H1 (cell line): ENCODE measurements at regions not wholly inside any gene's neighbourhood (a gene's known extent, or its start where the extent isn't known, plus 50 kb on each side); places are given as distances from the start of the nearest gene placed in this dataset.

Experiments
- CTCF ChIA-PET: fragments of 300-600 bp; sonication (Branson Sonifier 250); formaldehyde crosslinking; loops from one replicate; lab custom pipeline; 2021; ENCODE audit not compliant: partially characterized antibody; lab: Charles Lee
- POLR2A ChIA-PET: fragments of 300-600 bp; sonication (Branson Sonifier 250); formaldehyde crosslinking; loops from one replicate; lab custom pipeline; 2021; ENCODE audit warnings: inconsistent platforms; ENCODE audit not compliant: partially characterized antibody; lab: Charles Lee
- DNase-seq, 2 experiments: peaks; one replicate each; pipeline versions ENCODE4 v3.0.0 to v3.0.0-alpha.2; 2010 to 2022; ENCODE audit warnings: low spot score in 2 of 2, low read depth in 1 of 2, mixed read lengths in 1 of 2
- FAIRE-seq: peaks from 2 replicates; lab custom pipeline; 2011; peaks lifted over from hg19 to GRCh38; lab: Jason Lieb, UNC
- H2AFZ ChIP-seq: 2 replicates; pipeline ENCODE4 v1.8.1; 2012; ENCODE audit warnings: low read length, inconsistent platforms
- H2AK5ac ChIP-seq: 2 replicates; pipeline ENCODE4 v1.6.1; 2013; ENCODE audit warnings: low read depth, low read length
- H2BK120ac ChIP-seq: replicated peaks from 2 replicates; pipeline ENCODE3; 2013; ENCODE audit warnings: low read depth, low read length, inconsistent platforms
- H2BK12ac ChIP-seq: 2 replicates; pipeline ENCODE4 v1.6.1; 2013; ENCODE audit warnings: low read depth, low read length
- H2BK15ac ChIP-seq: 2 replicates; pipeline ENCODE4 v1.6.1; 2013; ENCODE audit warnings: low read length
- H2BK20ac ChIP-seq: 2 replicates; pipeline ENCODE4 v1.6.1; 2013; ENCODE audit warnings: low read length
- H2BK5ac ChIP-seq: 2 replicates; pipeline ENCODE4 v1.6.1; 2013; ENCODE audit warnings: low read depth, low read length
- H3K14ac ChIP-seq: 2 replicates; pipeline ENCODE4 v1.6.1; 2013; ENCODE audit warnings: inconsistent platforms; ENCODE audit not compliant: insufficient read length
- H3K18ac ChIP-seq: 2 replicates; pipeline ENCODE4 v1.6.1; 2013; ENCODE audit warnings: low read length; ENCODE audit errors: extremely low read depth
- H3K23ac ChIP-seq: 2 replicates; pipeline ENCODE4 v1.6.1; 2013; ENCODE audit warnings: inconsistent platforms; ENCODE audit not compliant: insufficient read length
- H3K23me2 ChIP-seq: 2 replicates; pipeline ENCODE4 v1.6.1; 2013; ENCODE audit warnings: low read depth, low read length
- H3K27ac ChIP-seq: 2 replicates; pipeline ENCODE4 v1.6.1; 2011; ENCODE audit warnings: low read depth, low read length, inconsistent platforms
- H3K27me3 ChIP-seq, 4 experiments: replicated peaks in 1 of 4; 1 replicate in 1 of 4; 2 replicates in 3 of 4; pipeline versions ENCODE4 v1.6.1 to v1.8.1; 2011 to 2013; ENCODE audit warnings: low read length in 3 of 4, mild to moderate bottlenecking in 3 of 4, inconsistent platforms in 2 of 4, mixed read lengths in 2 of 4, moderate library complexity in 1 of 4; ENCODE audit not compliant: control insufficient read depth in 3 of 4, insufficient read depth in 3 of 4; ENCODE audit errors: extremely low read depth in 1 of 4
- H3K36me3 ChIP-seq, 4 experiments: 2 replicates each; pipeline versions ENCODE4 v1.6.1 to v1.8.1; 2011 to 2013; ENCODE audit warnings: mild to moderate bottlenecking in 4 of 4, low read length in 3 of 4, moderate library complexity in 2 of 4, control low read depth in 1 of 4, inconsistent platforms in 1 of 4; ENCODE audit not compliant: insufficient read depth in 4 of 4, control insufficient read depth in 2 of 4
- H3K4ac ChIP-seq: replicated peaks from 2 replicates; pipeline ENCODE3; 2013; ENCODE audit warnings: low read length, low read depth, mixed read lengths, inconsistent platforms; ENCODE audit not compliant: insufficient read length
- H3K4me1 ChIP-seq, 4 experiments: replicated peaks in 1 of 4; 1 replicate in 1 of 4; 2 replicates in 3 of 4; pipeline versions ENCODE4 v1.6.1 to v1.8.1; 2011 to 2013; ENCODE audit warnings: low read length in 3 of 4, inconsistent platforms in 2 of 4, mixed read lengths in 1 of 4; ENCODE audit not compliant: insufficient read depth in 4 of 4, control insufficient read depth in 3 of 4
- H3K4me2 ChIP-seq, 2 experiments: 2 replicates each; pipeline versions ENCODE4 v1.6.1 to v1.8.1; 2011 to 2013; ENCODE audit warnings: low read depth in 2 of 2, low read length in 2 of 2, control low read depth in 1 of 2, inconsistent platforms in 1 of 2, mild to moderate bottlenecking in 1 of 2; ENCODE audit not compliant: insufficient read depth in 1 of 2
- H3K4me3 ChIP-seq, 4 experiments: fragments of 200-600, 300-600 bp in 1 of 4; sonication (generic), shearing (Covaris generic), sonication (Bioruptor Twin) in 1 of 4; 2 replicates each; pipeline versions ENCODE4 v1.5.1 to v1.8.1; 2011 to 2016; ENCODE audit warnings: low read length in 4 of 4, low read depth in 3 of 4, control low read depth in 2 of 4, inconsistent platforms in 2 of 4, mild to moderate bottlenecking in 2 of 4, mixed read lengths in 1 of 4, moderate library complexity in 1 of 4; ENCODE audit not compliant: insufficient read depth in 2 of 4; ENCODE audit errors: extremely low read depth in 1 of 4
- H3K56ac ChIP-seq: replicated peaks from 2 replicates; pipeline ENCODE3; 2013; ENCODE audit warnings: low read depth, mild to moderate bottlenecking, mixed read lengths, low read length, inconsistent platforms; ENCODE audit not compliant: insufficient read length
- H3K79me1 ChIP-seq: 2 replicates; pipeline ENCODE4 v1.6.1; 2013; ENCODE audit warnings: low read depth, low read length, control low read depth
- H3K79me2 ChIP-seq, 2 experiments: 2 replicates each; pipeline versions ENCODE4 v1.6.1 to v1.8.1; 2012 to 2013; ENCODE audit warnings: low read length in 2 of 2, mild to moderate bottlenecking in 2 of 2, inconsistent platforms in 1 of 2; ENCODE audit not compliant: insufficient read depth in 2 of 2, control insufficient read depth in 1 of 2
- H3K9ac ChIP-seq, 4 experiments: replicated peaks in 1 of 4; 1 replicate in 1 of 4; 2 replicates in 3 of 4; pipeline versions ENCODE4 v1.6.1 to v1.8.1; 2011 to 2013; ENCODE audit warnings: low read depth in 3 of 4, low read length in 3 of 4, control low read depth in 2 of 4, mild to moderate bottlenecking in 2 of 4, moderate library complexity in 2 of 4, inconsistent platforms in 1 of 4; ENCODE audit errors: extremely low read depth in 1 of 4
- H3K9me3 ChIP-seq, 2 experiments: 2 replicates each; pipeline versions ENCODE4 v1.6.1 to v1.8.1; 2012 to 2013; ENCODE audit warnings: mild to moderate bottlenecking in 2 of 2, moderate library complexity in 2 of 2, control low read depth in 1 of 2, inconsistent platforms in 1 of 2, low read depth in 1 of 2, low read length in 1 of 2, mixed read lengths in 1 of 2; ENCODE audit not compliant: insufficient read depth in 2 of 2
- H4K20me1 ChIP-seq, 2 experiments: replicated peaks in 1 of 2; 2 replicates each; pipeline versions ENCODE3 to v1.8.1; 2011 to 2013; ENCODE audit warnings: inconsistent platforms in 2 of 2, low read length in 2 of 2, mild to moderate bottlenecking in 1 of 2; ENCODE audit not compliant: insufficient read depth in 2 of 2, control insufficient read depth in 1 of 2
- H4K5ac ChIP-seq: 2 replicates; pipeline ENCODE4 v1.6.1; 2013; ENCODE audit warnings: low read length, low read depth, mixed read lengths, inconsistent platforms; ENCODE audit not compliant: insufficient read length
- H4K8ac ChIP-seq: 2 replicates; pipeline ENCODE4 v1.8.0; 2013; ENCODE audit warnings: mild to moderate bottlenecking, moderate library complexity, low read length, inconsistent platforms; ENCODE audit not compliant: insufficient read depth; ENCODE audit errors: extremely low read depth
- H4K91ac ChIP-seq: replicated peaks from 2 replicates; pipeline ENCODE3; 2013; ENCODE audit warnings: low read length, mixed read lengths, inconsistent platforms; ENCODE audit not compliant: insufficient read length
- BCL11A ChIP-seq, 2 experiments: IDR thresholded peaks; one replicate each; pipeline ENCODE4 v1.6.1; 2011; ENCODE audit warnings: low read depth in 2 of 2, low read length in 2 of 2, mild to moderate bottlenecking in 2 of 2
- BRCA1 ChIP-seq: IDR thresholded peaks from 2 replicates; pipeline ENCODE4 v1.6.1; 2012; ENCODE audit warnings: low read depth, low read length, improper control_type of control experiment
- CHD1 ChIP-seq: IDR thresholded peaks from 2 replicates; pipeline ENCODE4 v1.6.1; 2012; ENCODE audit warnings: low read depth, low read length, improper control_type of control experiment
- EGR1 ChIP-seq: IDR thresholded peaks from 2 replicates; pipeline ENCODE4 v1.6.1; 2011; ENCODE audit warnings: low read depth, low read length, borderline replicate concordance
- EZH2 ChIP-seq: fragments of 200-600 bp; sonication (generic); IDR thresholded peaks from 2 replicates; pipeline ENCODE4 v1.7.1; 2012; ENCODE audit warnings: low read depth, mild to moderate bottlenecking, moderate library complexity, low read length, inconsistent platforms; ENCODE audit not compliant: severe bottlenecking
- HDAC2 ChIP-seq, 2 experiments: fragments of 300-600 bp in 1 of 2; sonication (generic) in 1 of 2; IDR thresholded peaks; 2 replicates each; pipeline ENCODE4 v1.6.1; 2011 to 2012; ENCODE audit warnings: low read depth in 2 of 2, low read length in 2 of 2, mild to moderate bottlenecking in 2 of 2, moderate library complexity in 2 of 2, borderline replicate concordance in 1 of 2, inconsistent platforms in 1 of 2
- KDM4A ChIP-seq: IDR thresholded peaks from one replicate; pipeline ENCODE4 v1.7.1; 2012; ENCODE audit warnings: low read depth, mild to moderate bottlenecking, moderate library complexity, low read length, inconsistent platforms; ENCODE audit not compliant: severe bottlenecking
- RBBP5 ChIP-seq: IDR thresholded peaks from 2 replicates; pipeline ENCODE4 v1.7.1; 2012; ENCODE audit warnings: low read depth, mild to moderate bottlenecking, inconsistent platforms, low read length, moderate library complexity, borderline replicate concordance
- RNF2 ChIP-seq: fragments of 200-900, 300-1000 bp; sonication (generic); IDR thresholded peaks from 2 replicates; pipeline ENCODE4 v1.7.1; 2016; ENCODE audit warnings: borderline replicate concordance, low read depth, mild to moderate bottlenecking, antibody characterized with exemption, low read length; ENCODE audit not compliant: poor library complexity, severe bottlenecking; ENCODE audit errors: missing control alignments
- SIRT6 ChIP-seq: IDR thresholded peaks from one replicate; pipeline ENCODE4 v1.7.1; 2012; ENCODE audit warnings: low read length, inconsistent platforms
- SRF ChIP-seq: IDR thresholded peaks from 2 replicates; pipeline ENCODE4 v1.6.1; 2011; ENCODE audit warnings: mild to moderate bottlenecking, low read depth, low read length, moderate library complexity
- TAF7 ChIP-seq: optimal IDR thresholded peaks from 2 replicates; pipeline ENCODE3; 2011; ENCODE audit warnings: low read depth, mild to moderate bottlenecking, inconsistent platforms, low read length, moderate library complexity, borderline replicate concordance
- TEAD4 ChIP-seq: IDR thresholded peaks from 2 replicates; pipeline ENCODE4 v1.6.1; 2012; ENCODE audit warnings: low read depth, low read length, inconsistent platforms, mixed read lengths
- WGBS, 2 experiments: shearing (Covaris generic) in 1 of 2; methylation state at CpG; one replicate each; pipeline versions ENCODE4 v1.1.6 to v1.1.7; 2013 to 2015; ENCODE audit warnings: low lambda C conversion rate in 2 of 2, mixed read lengths in 2 of 2, inconsistent platforms in 1 of 2, low coverage in 1 of 2, missing lambda C conversion rate in 1 of 2; ENCODE audit not compliant: insufficient replicate concordance in 2 of 2, insufficient coverage in 1 of 2, insufficient read length in 1 of 2; ENCODE audit errors: extremely low coverage in 1 of 2, missing lambda C conversion rate in 1 of 2; 5-methylcytosine and 5-hydroxymethylcytosine counted together
- TF ChIP-seq, protein P1 (sequence below): IDR thresholded peaks from 2 replicates; pipeline ENCODE4 v1.6.1; 2012; ENCODE audit warnings: inconsistent platforms

DNA sequence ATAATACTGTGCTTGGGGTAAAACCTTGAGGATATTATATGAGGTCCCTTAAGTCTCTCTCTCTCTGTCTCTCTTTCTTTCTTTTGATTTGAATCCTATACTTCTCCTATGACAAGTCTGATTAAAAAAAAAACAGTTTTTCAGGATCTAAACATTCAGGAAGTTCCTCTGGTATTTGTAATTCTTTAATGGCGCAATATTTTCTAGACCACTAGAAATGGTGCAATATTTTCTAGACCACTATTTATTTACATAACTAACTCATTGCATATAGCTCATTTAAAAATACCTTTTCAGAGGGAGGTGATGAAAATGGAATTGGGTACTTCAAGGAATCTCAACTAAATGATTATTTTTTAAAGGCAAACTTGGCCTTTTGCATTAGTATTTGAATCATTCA, 1235.3 kb downstream of the GATA3 start:
- ChIA-PET CTCF (interaction anchor here (0.7 to 1.1 kb wide), 3 partner anchors 13 to 1482 kb away, joined by 3 to 5 read pairs (median 4); no protein-coding TSS in a partner anchor), POLR2A (interaction anchor here (0.6 kb wide), 1 partner anchor 1494 kb away, joined by 3 read pairs; no protein-coding TSS in a partner anchor)
- 100% methylated on average over 1 of the region's 1 CpG; no CpG with 5 or more reads in 1 of the 2 experiments for WGBS, 2 experiments
- Histone ChIP-seq H3K36me3 (no peaks in the 10 kb centered on the region), H3K14ac (no peak overlapping the region), H4K8ac (no peak overlapping the region), H4K5ac (no peak overlapping the region), H3K9me3 (no peaks in the 10 kb centered on the region), H3K18ac (no peak overlapping the region), H2AFZ (no peak overlapping the region), H3K27me3 (no peaks in the 10 kb centered on the region), H3K79me2 (no peaks in the 10 kb centered on the region), H4K91ac (no peak overlapping the region), H4K20me1 (no peaks in the 10 kb centered on the region), H2BK12ac (no peak overlapping the region), H3K79me1 (no peaks in the 10 kb centered on the region), H2BK20ac (no peak overlapping the region), H3K4me1 (no peaks in the 10 kb centered on the region), H2BK120ac (no peak overlapping the region), H2AK5ac (no peak overlapping the region), H3K56ac (no peak overlapping the region), H2BK5ac (no peak overlapping the region), H3K23ac (no peak overlapping the region), H3K27ac (no peak overlapping the region), H2BK15ac (no peak overlapping the region), H3K23me2 (no peaks in the 10 kb centered on the region), H3K4me2 (no peak overlapping the region), H3K4me3 (no peak overlapping the region), H3K4ac (no peak overlapping the region), H3K9ac (no peak overlapping the region)
- DNase-seq (no peak), FAIRE-seq (no peak)
- TF ChIP-seq SIRT6, result no peak
- no peak for TF ChIP-seq RNF2
- TF ChIP-seq SRF, result no peak
- TF ChIP-seq RBBP5, result no peak
- TF ChIP-seq TEAD4, result no peak
- TF ChIP-seq EZH2, result no peak
- TF ChIP-seq HDAC2 (IDR thresholded peaks at IDR 0.05; ENCODE audit: borderline replicate concordance in 1 of 2, low read depth in 2 of 2, low read length in 2 of 2), result no peak
- TF ChIP-seq, protein P1, sequence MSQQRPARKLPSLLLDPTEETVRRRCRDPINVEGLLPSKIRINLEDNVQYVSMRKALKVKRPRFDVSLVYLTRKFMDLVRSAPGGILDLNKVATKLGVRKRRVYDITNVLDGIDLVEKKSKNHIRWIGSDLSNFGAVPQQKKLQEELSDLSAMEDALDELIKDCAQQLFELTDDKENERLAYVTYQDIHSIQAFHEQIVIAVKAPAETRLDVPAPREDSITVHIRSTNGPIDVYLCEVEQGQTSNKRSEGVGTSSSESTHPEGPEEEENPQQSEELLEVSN, result no peak
- no peak for TF ChIP-seq KDM4A
- no peak for TF ChIP-seq BRCA1
- no peak for TF ChIP-seq TAF7
- no peak for TF ChIP-seq EGR1
- no peak for TF ChIP-seq CHD1
- TF ChIP-seq BCL11A (IDR thresholded peaks at IDR 0.05; ENCODE audit: low read depth in 2 of 2, low read length in 2 of 2), result no peak
